HuH-7 (cell line): ENCODE measurements at regions not wholly inside any gene's neighbourhood (a gene's known extent, or its start where the extent isn't known, plus 50 kb on each side); places are given as distances from the start of the nearest gene placed in this dataset.

ENCODE experiments used
- DNase-seq: peaks from one replicate; pipeline ENCODE4 v3.0.0; 2011; ENCODE audit warnings: low spot score

DNA sequence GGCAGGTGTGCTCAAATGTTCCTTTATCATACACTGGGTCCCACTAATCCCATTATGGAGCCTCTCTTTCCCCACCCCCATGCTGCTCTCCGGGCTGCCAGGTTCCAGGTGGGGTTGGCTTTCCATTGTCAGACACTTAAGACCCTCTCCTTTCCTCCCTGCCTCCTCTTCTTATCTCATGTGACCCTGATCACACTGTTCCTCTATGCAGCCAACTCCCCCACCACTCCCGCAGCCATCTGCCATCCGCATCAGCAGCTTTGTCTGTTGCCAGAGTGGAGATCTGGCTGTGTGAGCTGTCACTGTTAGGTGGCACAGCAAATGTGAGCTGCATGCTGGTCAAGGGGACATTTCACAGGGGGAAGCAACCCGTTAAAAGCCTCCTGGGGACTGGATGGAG is 391.4 kb downstream of the TNS3 start:
- no peak for DNase-seq

DNA sequence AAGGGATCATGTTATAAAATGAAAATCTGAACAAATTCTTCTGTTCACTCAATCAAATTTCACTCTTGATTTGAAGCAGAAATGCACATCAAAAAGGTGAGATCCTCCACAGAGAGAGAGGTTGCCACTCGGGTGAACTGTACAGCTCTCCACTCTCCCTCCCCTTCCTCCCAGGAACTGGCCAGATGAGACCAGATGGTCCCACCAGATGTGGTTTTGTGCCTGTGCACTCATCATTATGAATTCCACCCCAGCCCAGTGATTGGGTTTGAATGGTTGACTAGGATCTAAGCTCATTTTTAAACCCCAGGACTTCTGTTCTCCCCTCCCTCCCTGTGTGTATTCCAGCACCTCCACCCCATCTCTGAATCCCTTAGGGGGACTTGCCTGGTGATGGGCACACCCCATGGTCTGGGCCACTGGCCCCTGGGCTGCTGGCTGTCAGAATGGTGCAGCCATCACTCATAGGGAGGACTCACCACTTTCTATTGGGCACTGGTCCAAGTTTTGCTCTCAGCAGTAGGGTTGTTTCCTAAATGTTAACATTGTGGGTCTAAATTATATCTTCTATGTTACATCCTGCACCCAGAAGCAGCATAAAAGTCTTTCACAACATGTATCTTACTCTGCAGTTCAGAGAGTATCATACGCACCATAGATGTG is 393.1 kb downstream of the TNS3 start:
- DNase-seq, result no peak

DNA sequence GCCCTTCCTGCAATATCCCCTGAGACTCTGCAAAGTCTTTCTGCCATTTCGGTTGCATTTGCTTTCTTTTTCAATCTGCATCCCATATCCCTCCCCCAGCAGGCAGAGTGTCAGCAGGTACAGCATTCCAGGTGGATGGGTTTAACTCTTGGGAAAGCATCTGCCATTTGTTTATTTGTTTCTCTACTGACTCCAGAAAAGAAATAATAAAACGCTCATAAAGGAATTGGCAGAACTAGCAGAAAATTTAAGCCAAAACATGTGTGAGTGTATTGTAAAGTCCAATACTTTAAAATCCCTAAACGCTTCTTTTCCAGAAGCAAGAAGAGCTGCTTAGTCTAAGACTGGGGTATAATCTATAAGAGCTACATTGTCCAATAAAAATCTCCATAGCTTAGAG is 393.8 kb downstream of the TNS3 start:
- DNase-seq, result no peak

DNA sequence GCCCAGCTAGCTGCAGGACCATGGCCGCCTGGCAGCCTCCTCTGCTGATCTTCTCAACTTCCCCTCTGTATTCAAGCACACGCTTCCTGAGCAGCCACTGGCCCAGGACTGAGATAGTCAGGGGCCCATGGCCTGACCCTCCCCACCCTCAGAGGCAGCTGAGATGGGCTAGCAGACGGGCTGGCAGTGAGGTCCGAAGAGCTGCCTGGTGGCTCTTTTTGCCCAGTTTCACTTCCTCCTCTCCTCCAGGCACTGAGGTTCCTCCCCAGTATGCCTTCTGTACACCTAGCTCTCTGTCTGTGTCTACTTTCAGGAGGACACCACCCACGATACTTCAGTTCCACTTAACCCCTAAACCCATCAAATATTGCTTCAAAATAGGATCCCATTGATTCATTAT is 395.6 kb downstream of the TNS3 start:
- DNase-seq, result no peak

DNA sequence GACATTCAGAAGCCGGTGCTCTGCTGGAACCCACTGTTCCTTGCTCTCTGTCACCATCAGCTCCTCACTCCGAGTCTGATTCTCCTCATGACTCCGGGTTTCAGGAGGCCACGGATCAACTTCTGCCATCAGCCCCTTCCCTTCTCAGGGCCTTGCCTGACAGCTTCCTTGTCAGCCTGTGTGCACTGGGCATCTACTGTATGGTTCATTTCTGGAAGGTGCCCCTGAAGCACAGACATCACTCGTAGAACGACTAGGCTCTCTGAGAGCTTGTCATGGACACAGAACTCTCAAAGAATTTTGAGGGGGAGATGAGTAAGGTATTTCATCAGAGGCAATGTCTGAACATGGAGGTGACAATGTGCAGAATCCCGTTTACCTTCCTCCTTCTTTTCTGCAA is 396.1 kb downstream of the TNS3 start:
- DNase-seq, result no peak

- DNase-seq, result no peak
Measured at GRCh38 chr7:47185170-47185569, 396.7 kb downstream of the TNS3 start.

DNA sequence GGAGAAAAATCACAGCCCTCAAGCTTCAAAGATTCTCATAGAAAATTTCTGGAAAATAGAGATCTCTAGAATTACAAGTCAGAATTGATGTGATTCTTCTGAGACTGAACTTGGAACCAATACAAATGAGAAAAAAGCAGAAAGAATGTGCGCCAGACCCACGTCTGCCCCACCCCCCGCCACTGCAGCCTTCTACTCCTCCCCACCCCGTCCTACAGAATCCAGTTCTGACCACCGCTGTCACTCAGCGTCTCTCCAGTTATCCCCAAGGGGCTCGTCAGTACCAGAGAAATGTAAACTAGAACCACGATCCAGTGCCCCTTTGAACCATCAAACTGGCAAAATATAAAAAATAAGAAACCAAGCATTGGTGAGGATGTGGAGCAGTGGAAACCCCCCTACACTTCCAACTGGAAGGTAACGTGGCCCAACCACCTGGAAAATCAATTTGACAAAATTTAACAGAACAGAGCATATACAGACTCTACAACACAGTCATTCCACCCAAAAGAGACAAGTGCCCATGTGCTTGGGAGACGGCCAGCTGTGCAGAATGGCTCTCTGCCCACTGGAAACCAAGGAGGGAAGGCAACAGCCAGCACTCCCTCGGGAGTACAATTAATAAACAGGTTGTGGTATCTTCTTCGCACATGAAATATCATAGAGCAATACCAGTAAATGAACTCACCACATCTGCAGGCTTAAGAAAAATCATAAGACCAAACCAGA is 397.9 kb downstream of the TNS3 start:
- no peak for DNase-seq

- DNase-seq, result no peak
Measured at GRCh38 chr7:47181746-47182361, 400.1 kb downstream of the TNS3 start.

DNA sequence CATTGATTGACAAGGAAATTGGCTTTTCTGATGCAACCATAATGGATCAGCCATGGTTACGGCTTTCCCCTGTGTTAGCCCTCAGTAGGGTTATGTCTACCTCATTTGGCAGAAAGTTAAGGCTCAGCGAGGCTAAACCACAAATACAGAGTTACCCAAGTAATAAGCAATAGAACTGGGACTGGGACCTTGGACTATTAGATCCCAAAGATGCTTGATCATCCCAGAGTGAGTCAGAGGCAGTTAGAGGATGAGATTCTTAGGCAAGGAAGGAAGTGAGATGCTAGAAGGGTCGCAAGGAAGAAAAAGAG is 401.4 kb downstream of the TNS3 start:
- no peak for DNase-seq

GRCh38 chr7:47179812-47180515 is 401.9 kb downstream of the TNS3 start:
- peak; percentile 59 for DNase-seq

DNA sequence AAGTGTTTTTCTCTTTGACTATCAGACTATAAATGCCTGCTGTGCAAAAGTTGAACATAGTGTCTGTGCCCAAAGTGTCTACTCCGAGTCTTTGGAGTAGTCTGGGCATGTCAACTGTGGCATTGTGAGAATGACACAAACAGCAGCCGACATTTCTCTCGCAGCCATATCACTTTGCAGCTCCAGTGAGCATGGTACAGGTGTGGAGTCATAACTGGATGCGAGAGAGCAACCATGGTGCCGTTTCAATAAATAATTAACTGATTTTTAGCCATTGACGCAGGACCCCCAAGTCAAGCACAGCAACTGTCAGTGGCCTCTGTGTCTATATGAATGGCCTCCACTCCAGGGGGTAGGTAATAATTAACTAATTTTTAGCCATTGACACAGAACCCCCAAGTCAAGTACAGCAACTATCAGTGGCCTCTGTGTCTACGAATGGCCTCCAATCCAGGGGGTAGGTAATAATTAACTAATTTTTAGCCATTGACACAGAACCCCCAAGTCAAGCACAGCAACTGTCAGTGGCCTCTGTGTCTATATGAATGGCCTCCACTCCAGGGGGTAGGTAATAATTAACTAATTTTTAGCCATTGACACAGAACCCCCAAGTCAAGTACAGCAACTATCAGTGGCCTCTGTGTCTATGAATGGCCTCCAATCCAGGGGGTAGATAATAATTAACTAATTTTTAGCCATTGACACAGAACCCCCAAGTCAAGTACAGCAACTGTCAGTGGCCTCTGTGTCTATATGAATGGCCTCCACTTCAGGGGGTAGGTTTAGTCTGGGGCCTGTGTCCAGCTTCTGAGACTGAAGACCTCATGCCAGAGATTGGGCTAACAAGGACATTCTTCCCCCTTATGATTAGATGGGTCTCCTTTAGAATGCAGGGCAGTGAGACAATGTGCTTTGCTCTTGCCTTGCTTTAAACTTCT is 409.0 kb downstream of the TNS3 start:
- DNase-seq, result peak; percentile 30

DNA sequence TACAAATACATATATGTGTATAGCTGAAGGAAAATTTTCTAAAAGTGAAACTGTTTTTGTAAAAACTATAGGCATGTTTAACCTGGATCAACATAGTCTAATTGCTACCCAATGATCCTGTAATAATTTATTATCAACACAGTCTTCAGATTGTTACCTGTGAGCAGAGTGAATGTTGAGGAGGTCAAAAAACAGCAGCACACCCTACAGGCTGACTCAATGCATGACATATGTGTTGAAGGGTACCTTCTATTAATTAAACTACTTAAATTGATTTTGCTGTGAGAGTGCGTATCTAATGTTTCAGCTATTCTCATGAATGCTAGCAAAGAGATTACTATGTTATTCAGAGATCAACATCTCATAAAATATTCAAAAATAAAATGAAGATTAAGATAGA is 411.4 kb downstream of the TNS3 start:
- DNase-seq, result no peak

DNA sequence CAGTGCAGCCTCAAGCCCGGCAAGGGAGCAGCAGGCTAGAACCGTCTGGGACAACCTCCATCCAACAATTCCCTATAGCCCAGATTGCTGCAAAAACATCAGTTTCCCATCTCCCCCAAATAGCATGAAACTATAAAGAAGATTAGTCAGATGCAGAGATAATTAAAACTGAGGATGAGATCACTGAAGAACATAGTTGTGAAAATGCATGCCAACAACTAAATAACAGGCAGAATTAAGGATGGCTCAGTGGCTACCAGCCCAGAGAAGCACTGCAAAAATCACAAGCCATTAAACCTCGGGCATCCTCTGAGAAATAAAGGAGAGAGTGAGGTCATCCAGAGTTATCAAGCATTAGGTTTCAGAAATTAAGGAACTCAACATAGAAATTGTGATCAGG is 427.1 kb downstream of the TNS3 start:
- no peak for DNase-seq

- DNase-seq, result peak; percentile 28
Measured at GRCh38 chr7:47153576-47153975, 428.3 kb downstream of the TNS3 start.

DNA sequence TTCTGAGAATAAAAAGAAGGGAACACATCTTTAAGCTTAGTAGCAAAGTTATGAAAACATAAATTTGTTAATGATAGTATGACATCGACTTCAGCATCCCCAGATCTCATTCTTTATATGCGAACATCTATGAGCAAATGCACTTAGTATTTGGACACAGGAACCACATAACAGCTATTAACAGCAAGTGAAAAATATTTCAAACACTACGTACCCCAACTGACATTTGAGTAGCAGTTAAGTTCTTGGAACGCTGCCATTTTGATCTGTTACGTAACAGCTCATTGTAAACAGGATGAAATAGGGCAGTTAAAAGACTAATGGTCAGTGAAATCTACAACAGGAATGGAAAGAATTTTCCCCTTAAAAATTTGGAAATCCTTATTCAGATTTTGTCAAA is 428.9 kb downstream of the TNS3 start:
- DNase-seq, result no peak

DNA sequence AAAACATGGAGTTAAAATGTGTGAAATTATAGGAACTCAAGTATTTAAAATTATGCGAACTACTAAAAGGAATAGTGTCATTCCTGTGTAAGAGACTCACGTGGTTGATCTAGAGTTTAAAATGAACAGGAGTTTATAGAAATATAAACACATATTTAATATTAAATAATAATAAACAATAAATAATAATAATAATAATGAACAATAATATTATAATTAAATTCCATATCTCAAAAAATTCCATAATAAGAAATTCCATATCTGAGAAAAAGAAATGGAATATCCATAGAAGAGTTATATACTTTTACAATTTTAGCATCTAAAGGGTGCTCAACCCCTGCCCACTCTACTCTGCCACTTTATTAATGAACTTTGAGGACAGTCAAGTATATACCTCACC is 429.6 kb downstream of the TNS3 start:
- DNase-seq, result no peak

GRCh38 chr7:47150497-47151260 is 431.2 kb downstream of the TNS3 start:
- no peak for DNase-seq

DNA sequence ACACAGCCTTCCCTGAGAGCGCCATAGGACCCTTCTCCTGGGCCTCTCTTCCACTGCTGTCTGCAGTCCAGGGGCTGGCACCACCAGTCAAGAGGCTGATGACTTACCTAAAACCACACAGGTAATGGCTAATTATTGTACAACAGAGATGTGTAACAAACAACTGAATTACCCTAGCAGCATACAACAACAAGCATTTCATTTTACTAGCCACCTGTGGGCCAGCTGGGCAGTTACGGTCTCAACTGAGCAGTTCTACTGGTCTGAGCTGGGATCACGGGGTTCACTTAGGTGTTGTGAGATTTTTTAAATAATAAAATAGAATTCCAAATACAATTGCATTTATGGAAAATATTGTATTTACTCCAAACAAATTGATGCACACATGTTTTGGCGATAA is 431.9 kb downstream of the TNS3 start:
- no peak for DNase-seq

DNA sequence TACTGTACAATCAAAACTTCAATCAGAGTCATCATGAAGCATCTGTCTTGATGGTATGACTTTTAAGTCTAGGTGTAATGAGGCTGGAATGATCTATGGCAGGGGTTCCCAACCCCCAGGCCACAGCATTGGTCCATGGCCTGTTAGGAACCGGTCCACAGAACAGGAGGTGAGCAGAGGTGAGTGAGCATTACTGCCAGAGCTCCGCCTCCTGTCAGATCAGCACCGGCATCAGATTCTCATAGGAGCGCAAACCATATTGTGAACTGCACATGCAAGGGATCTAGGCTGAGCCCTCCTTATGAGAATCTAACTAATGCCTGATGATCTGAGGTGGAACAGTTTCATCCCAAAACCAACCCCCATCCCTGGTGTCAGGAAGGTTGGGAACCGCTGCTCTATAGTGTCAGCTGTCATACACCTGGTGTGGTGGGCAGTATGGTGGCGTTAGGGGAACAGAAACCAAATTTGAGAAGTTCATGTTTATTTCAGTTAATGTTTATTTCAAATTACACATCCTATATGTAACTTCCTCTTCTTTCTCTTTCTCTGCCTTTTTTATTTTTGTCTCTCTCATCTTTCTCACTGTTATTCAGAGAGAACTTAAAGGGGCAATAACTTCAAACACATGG is 432.6 kb downstream of the TNS3 start:
- no peak for DNase-seq

GRCh38 chr7:47148536-47149207 is 433.2 kb downstream of the TNS3 start:
- no peak for DNase-seq
